ENCODE measurements at regions not wholly inside any gene's neighbourhood (a gene's known extent, or its start where the extent isn't known, plus 50 kb on each side); places are given as distances from the start of the nearest gene placed in this dataset.

GRCh38 chr6:1025821-1026220 is 286.1 kb upstream of the FOXQ1 start:
- Histone ChIP-seq H3K9me3 (no peaks in the 10 kb centered on the region), H3K27me3 (no peaks in the 10 kb centered on the region), H3K4me1 (peaks cover 0 to 14% (median 5%) of the 10 kb centered on the region in 3 donors), H3K4me3 (no peak overlapping the region), H3K36me3 (no peaks in the 10 kb centered on the region), H3K27ac (no peak overlapping the region)
- ATAC-seq, result no peak
- whole genome bisulfite sequencing, 2 donors (ENCODE audit: low coverage in 1 of 2), result 96 to 100% methylated on average over 1 to 3 of the region's 3 CpGs
- no peak for TF ChIP-seq POLR2A (IDR thresholded peaks at IDR 0.05)
- TF ChIP-seq, protein P1, sequence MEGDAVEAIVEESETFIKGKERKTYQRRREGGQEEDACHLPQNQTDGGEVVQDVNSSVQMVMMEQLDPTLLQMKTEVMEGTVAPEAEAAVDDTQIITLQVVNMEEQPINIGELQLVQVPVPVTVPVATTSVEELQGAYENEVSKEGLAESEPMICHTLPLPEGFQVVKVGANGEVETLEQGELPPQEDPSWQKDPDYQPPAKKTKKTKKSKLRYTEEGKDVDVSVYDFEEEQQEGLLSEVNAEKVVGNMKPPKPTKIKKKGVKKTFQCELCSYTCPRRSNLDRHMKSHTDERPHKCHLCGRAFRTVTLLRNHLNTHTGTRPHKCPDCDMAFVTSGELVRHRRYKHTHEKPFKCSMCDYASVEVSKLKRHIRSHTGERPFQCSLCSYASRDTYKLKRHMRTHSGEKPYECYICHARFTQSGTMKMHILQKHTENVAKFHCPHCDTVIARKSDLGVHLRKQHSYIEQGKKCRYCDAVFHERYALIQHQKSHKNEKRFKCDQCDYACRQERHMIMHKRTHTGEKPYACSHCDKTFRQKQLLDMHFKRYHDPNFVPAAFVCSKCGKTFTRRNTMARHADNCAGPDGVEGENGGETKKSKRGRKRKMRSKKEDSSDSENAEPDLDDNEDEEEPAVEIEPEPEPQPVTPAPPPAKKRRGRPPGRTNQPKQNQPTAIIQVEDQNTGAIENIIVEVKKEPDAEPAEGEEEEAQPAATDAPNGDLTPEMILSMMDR (IDR thresholded peaks at IDR 0.05), result no peak
- no peak for TF ChIP-seq EP300 (IDR thresholded peaks at IDR 0.05)
- no peak for TF ChIP-seq POLR2AphosphoS5 (IDR thresholded peaks at IDR 0.05)

GRCh38 chr6:1024587-1024986 is 287.3 kb upstream of the FOXQ1 start:
- H3K4me1 ChIP-seq, result peaks cover 0 to 14% (median 5%) of the 10 kb centered on the region in 3 donors
- H3K27me3 ChIP-seq, result no peaks in the 10 kb centered on the region
- no peak overlapping the region for H3K27ac ChIP-seq
- peak; percentile 56 for TF ChIP-seq POLR2AphosphoS5 (IDR thresholded peaks at IDR 0.05)
- TF ChIP-seq, protein P1 (IDR thresholded peaks at IDR 0.05), result no peak
- ATAC-seq, result peak; percentile 15
- no peaks in the 10 kb centered on the region for H3K9me3 ChIP-seq
- no peaks in the 10 kb centered on the region for H3K36me3 ChIP-seq
- H3K4me3 ChIP-seq, result no peak overlapping the region
- 10 to 20% methylated on average over 4 to 7 of the region's 9 CpGs for WGBS, 2 donors (ENCODE audit: low coverage in 1 of 2)

DNA sequence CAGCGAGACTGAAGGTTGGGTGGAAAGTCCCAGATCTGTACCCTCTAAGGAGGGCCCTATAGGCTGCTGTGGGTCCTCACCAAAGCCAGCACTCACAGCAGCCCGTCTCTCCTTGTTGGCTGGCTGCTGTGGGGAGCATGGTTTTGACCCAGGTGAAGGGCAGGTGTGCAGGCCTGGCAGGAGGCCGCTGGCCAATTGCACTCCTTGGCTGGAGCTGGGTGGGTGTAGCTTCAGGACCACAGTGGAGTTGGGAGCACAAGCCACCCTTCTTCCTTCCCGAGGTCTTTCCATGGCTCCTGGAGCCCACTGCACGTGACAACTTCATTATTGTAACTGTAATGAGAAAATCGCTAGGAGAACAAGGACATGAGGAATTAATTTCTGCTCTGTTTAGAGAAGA is 287.7 kb upstream of the FOXQ1 start:
- no peaks in the 10 kb centered on the region for H3K27me3 ChIP-seq
- no peak overlapping the region for H3K4me3 ChIP-seq
- H3K36me3 ChIP-seq, result no peaks in the 10 kb centered on the region
- ATAC-seq, result no peak
- H3K9me3 ChIP-seq, result no peaks in the 10 kb centered on the region
- H3K4me1 ChIP-seq, result peaks cover 0 to 14% (median 5%) of the 10 kb centered on the region in 3 donors
- TF ChIP-seq POLR2A (IDR thresholded peaks at IDR 0.05) (no peak), EP300 (IDR thresholded peaks at IDR 0.05) (no peak), POLR2AphosphoS5 (IDR thresholded peaks at IDR 0.05) (no peak)
- TF ChIP-seq, protein P1 (IDR thresholded peaks at IDR 0.05), result no peak
- no peak overlapping the region for H3K27ac ChIP-seq
- WGBS, 2 donors (ENCODE audit: low coverage in 1 of 2), result 80 to 83% methylated on average over 1 to 2 of the region's 6 CpGs

DNA sequence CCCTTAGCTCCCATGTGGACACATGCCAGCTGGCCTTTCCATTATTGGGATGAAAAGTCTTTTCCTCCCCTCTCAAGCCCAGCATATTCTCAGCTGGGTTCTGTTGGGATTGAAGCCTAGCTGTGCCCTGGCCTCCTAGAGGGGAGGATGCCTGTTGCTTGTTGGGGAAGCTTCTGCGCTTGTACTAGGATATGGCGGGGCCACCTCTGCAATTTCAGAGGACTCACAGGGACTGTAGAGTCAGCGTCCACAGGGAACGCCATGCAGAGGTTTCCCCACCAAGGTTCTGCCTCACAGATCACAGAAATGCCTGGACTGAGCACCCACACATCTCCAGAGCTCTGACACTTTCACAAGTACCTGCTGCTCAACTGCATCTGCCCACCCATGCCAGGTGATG is 288.7 kb upstream of the FOXQ1 start:
- ATAC-seq, result no peak
- no peak overlapping the region for H3K4me3 ChIP-seq
- no peaks in the 10 kb centered on the region for H3K27me3 ChIP-seq
- H3K36me3 ChIP-seq, result no peaks in the 10 kb centered on the region
- H3K9me3 ChIP-seq, result no peaks in the 10 kb centered on the region
- TF ChIP-seq, protein P1 (IDR thresholded peaks at IDR 0.05), result no peak
- TF ChIP-seq POLR2A (IDR thresholded peaks at IDR 0.05), result no peak
- no peak for TF ChIP-seq EP300 (IDR thresholded peaks at IDR 0.05)
- TF ChIP-seq POLR2AphosphoS5 (IDR thresholded peaks at IDR 0.05), result no peak
- H3K27ac ChIP-seq, result no peak overlapping the region
- peaks cover 0 to 14% (median 5%) of the 10 kb centered on the region in 3 donors for H3K4me1 ChIP-seq
- no CpG with 5 or more reads among the region's 4 CpGs for WGBS, 2 donors (ENCODE audit: low coverage in 1 of 2)

DNA sequence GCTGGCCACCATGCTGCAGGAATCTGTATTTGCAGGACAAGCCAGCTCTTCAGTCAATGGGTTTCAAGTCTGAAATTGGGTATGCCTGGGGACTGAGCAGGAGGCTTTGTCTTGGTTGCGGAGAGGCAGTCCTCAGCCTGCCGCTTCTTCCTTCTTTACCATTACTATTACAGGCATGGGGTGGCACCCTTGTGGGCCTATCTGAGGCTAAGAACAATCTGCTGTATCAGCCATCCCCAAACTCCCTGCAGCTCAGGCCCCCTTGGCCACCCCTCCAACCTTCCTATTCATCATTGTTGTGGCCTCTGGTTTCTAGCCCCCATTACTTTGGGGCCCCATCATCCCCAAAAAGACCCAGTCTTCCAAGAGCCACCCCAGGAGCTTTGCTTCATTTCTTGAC is 289.2 kb upstream of the FOXQ1 start:
- TF ChIP-seq, protein P1 (IDR thresholded peaks at IDR 0.05), result no peak
- TF ChIP-seq EP300 (IDR thresholded peaks at IDR 0.05) (no peak), POLR2AphosphoS5 (IDR thresholded peaks at IDR 0.05) (no peak), POLR2A (IDR thresholded peaks at IDR 0.05) (no peak)
- no peaks in the 10 kb centered on the region for H3K27me3 ChIP-seq
- H3K27ac ChIP-seq, result no peak overlapping the region
- peaks cover 0 to 14% (median 5%) of the 10 kb centered on the region in 3 donors for H3K4me1 ChIP-seq
- H3K36me3 ChIP-seq, result no peaks in the 10 kb centered on the region
- no peak overlapping the region for H3K4me3 ChIP-seq
- H3K9me3 ChIP-seq, result no peaks in the 10 kb centered on the region
- WGBS, 2 donors (ENCODE audit: low coverage in 1 of 2), result 100% methylated on average over 2 of the region's 2 CpGs
- ATAC-seq, result no peak
